ENCODE measurements at regions not wholly inside any gene's neighbourhood (a gene's known extent, or its start where the extent isn't known, plus 50 kb on each side); places are given as distances from the start of the nearest gene placed in this dataset.

GRCh38 chr7:22066522-22066921 lies 120.8 kb upstream of the CDCA7L start:
- H3K27me3 Mint-ChIP-seq: peaks cover 48% of the 10 kb centered on the region
- ATAC-seq (replicated peaks; ENCODE audit: extremely low read depth, poor library complexity, severe bottlenecking) (no peak), DNase-seq (ENCODE audit: low spot score in 2 of 2) (no peak)
- H3K4me1 Mint-ChIP-seq: no peaks in the 10 kb centered on the region
- no peaks in the 10 kb centered on the region for H3K36me3 Mint-ChIP-seq (ENCODE audit: insufficient read depth)
- no peak overlapping the region for H3K27ac Mint-ChIP-seq (ENCODE audit: low read depth)
- no peak overlapping the region for H3K4me3 Mint-ChIP-seq
- no peaks in the 10 kb centered on the region for H3K9me3 Mint-ChIP-seq

GRCh38 chr7:22064816-22065215 lies 119.1 kb upstream of the CDCA7L start:
- no peak for ATAC-seq (replicated peaks; ENCODE audit: extremely low read depth, poor library complexity, severe bottlenecking)
- no peak overlapping the region for H3K4me3 Mint-ChIP-seq
- no peak for DNase-seq (ENCODE audit: low spot score in 2 of 2)
- H3K27ac Mint-ChIP-seq (ENCODE audit: low read depth): no peak overlapping the region
- H3K4me1 Mint-ChIP-seq: no peaks in the 10 kb centered on the region
- no peaks in the 10 kb centered on the region for H3K9me3 Mint-ChIP-seq
- no peaks in the 10 kb centered on the region for H3K36me3 Mint-ChIP-seq (ENCODE audit: insufficient read depth)
- peaks cover 48% of the 10 kb centered on the region for H3K27me3 Mint-ChIP-seq

DNA sequence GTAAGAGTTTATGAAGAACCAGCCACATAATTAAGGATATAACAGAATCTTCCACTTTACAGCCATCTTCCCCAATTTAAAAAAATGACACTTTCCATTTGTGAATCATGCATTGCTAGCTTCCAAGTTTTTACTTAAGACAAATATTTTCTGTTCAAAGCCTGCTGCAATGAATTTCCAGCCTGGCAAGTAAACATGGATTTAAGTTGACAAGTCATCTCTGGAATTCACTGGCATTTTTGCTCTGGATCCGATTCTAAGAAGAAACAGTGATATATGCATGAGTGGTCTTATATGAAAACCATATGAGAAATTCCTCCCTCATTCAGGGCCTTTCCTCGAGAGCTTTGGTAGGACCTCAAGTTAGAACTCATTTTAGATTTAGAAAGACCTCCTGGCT lies 116.1 kb upstream of the CDCA7L start:
- Mint-ChIP-seq H3K4me1 (no peaks in the 10 kb centered on the region), H3K27ac (ENCODE audit: low read depth) (no peak overlapping the region), H3K36me3 (ENCODE audit: insufficient read depth) (peaks cover 2% of the 10 kb centered on the region), H3K27me3 (peaks cover 47% of the 10 kb centered on the region), H3K4me3 (no peak overlapping the region), H3K9me3 (no peaks in the 10 kb centered on the region)
- DNase-seq (ENCODE audit: low spot score in 2 of 2) (no peak), ATAC-seq (replicated peaks; ENCODE audit: extremely low read depth, poor library complexity, severe bottlenecking) (no peak)

DNA sequence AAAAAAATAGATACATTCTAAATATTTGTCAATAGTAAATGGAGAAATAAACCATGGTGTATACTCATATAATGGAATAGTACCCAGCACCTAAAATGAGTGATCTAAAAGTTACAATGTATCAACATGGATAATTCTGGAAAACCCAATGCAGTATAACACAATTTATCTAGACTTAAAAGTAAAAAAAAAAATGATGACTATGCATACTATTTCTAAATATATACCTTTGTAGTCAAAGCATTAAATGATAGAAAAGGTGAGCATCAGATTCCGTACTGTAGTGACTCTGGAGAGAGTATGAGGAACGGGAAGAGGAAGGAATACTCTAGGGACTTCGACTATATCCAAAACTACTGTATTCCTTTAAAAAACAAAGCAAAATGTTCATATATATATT lies 115.2 kb upstream of the CDCA7L start:
- ATAC-seq (replicated peaks; ENCODE audit: extremely low read depth, poor library complexity, severe bottlenecking) (no peak), DNase-seq (ENCODE audit: low spot score in 2 of 2) (no peak)
- Mint-ChIP-seq H3K27ac (ENCODE audit: low read depth) (no peak overlapping the region), H3K4me3 (no peak overlapping the region), H3K36me3 (ENCODE audit: insufficient read depth) (peaks cover 2% of the 10 kb centered on the region), H3K4me1 (no peaks in the 10 kb centered on the region), H3K9me3 (no peaks in the 10 kb centered on the region), H3K27me3 (peaks cover 47% of the 10 kb centered on the region)

DNA sequence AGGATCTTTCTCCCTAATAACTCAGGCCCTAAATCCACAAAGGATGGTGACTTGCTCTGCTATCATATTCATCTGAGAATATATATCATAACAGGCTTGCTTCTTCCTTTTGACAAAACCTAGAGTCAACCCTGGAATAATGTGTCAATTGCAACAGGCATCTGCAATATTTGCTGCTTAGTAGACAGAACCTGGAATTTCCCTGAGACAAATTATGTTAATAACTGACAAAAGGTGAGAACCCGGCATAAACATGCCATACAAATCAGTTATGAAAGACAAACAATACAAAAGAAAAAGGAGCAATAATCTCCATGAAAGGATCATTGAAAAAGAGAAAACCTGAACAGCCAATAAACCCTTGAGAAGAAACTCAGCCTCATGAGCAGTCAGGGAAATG lies 114.5 kb upstream of the CDCA7L start:
- ATAC-seq (replicated peaks; ENCODE audit: extremely low read depth, poor library complexity, severe bottlenecking) (no peak), DNase-seq (ENCODE audit: low spot score in 2 of 2) (no peak)
- Mint-ChIP-seq H3K36me3 (ENCODE audit: insufficient read depth) (peaks cover 2% of the 10 kb centered on the region), H3K4me3 (no peak overlapping the region), H3K4me1 (no peaks in the 10 kb centered on the region), H3K27me3 (peaks cover 54% of the 10 kb centered on the region), H3K9me3 (no peaks in the 10 kb centered on the region), H3K27ac (ENCODE audit: low read depth) (no peak overlapping the region)

GRCh38 chr7:22055226-22055625 lies 109.5 kb upstream of the CDCA7L start:
- H3K27me3 Mint-ChIP-seq: peaks cover 73% of the 10 kb centered on the region
- ATAC-seq (replicated peaks; ENCODE audit: extremely low read depth, poor library complexity, severe bottlenecking) (no peak), DNase-seq (ENCODE audit: low spot score in 2 of 2) (no peak)
- peaks cover 2% of the 10 kb centered on the region for H3K36me3 Mint-ChIP-seq (ENCODE audit: insufficient read depth)
- no peaks in the 10 kb centered on the region for H3K9me3 Mint-ChIP-seq
- H3K4me3 Mint-ChIP-seq: no peak overlapping the region
- no peaks in the 10 kb centered on the region for H3K4me1 Mint-ChIP-seq
- H3K27ac Mint-ChIP-seq (ENCODE audit: low read depth): no peak overlapping the region

DNA sequence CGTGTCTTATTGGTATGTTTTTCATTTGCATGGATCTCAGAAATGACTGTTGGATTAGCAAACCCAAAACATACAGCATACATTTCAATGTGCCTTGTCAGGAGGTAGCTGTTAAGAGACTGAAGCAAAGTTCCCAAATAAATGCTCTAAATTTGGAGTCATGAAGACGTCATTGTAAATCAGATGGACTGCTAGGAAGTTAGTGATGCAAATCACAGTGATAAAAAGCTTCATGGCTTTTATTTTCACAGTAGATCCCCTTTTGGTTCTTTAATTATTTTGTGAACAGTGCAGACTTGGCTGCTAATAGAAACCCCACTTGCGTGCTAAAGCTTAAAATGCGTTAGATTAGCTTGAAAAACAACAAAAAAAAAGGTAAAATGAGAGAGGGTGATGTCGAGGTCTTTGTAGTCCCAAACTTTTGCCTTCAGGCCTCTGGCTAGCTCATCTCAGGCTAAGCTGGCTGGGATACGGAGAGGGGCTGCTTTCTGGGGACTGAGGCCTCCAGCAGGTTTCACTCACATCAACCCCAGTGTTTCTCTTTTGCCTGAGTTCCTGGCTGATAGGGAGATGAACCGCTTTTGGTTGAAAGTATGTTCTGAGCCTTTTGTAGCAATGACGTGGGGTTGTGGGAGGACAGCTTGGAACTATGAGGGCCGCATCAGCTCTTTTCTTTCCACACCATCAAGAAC lies 107.1 kb upstream of the CDCA7L start:
- Mint-ChIP-seq H3K4me1 (no peaks in the 10 kb centered on the region), H3K27ac (ENCODE audit: low read depth) (no peak overlapping the region)

GRCh38 chr7:22051886-22052673 lies 106.4 kb upstream of the CDCA7L start:
- no peaks in the 10 kb centered on the region for H3K4me1 Mint-ChIP-seq
- ATAC-seq (replicated peaks; ENCODE audit: extremely low read depth, poor library complexity, severe bottlenecking) (no peak), DNase-seq (ENCODE audit: low spot score in 2 of 2) (no peak)
- no peaks in the 10 kb centered on the region for H3K9me3 Mint-ChIP-seq
- peaks cover 78% of the 10 kb centered on the region for H3K27me3 Mint-ChIP-seq
- H3K27ac Mint-ChIP-seq (ENCODE audit: low read depth): no peak overlapping the region
- H3K36me3 Mint-ChIP-seq (ENCODE audit: insufficient read depth): no peaks in the 10 kb centered on the region
- H3K4me3 Mint-ChIP-seq: no peak overlapping the region

More for the DNA sequence above, 107.1 kb upstream of the CDCA7L start:
- no peak for ATAC-seq (replicated peaks; ENCODE audit: extremely low read depth, poor library complexity, severe bottlenecking)
- H3K4me3 Mint-ChIP-seq: no peak overlapping the region
- H3K27me3 Mint-ChIP-seq: peaks cover 75% of the 10 kb centered on the region
- H3K9me3 Mint-ChIP-seq: no peaks in the 10 kb centered on the region
- no peaks in the 10 kb centered on the region for H3K36me3 Mint-ChIP-seq (ENCODE audit: insufficient read depth)
- DNase-seq (ENCODE audit: low spot score in 2 of 2): no peak

DNA sequence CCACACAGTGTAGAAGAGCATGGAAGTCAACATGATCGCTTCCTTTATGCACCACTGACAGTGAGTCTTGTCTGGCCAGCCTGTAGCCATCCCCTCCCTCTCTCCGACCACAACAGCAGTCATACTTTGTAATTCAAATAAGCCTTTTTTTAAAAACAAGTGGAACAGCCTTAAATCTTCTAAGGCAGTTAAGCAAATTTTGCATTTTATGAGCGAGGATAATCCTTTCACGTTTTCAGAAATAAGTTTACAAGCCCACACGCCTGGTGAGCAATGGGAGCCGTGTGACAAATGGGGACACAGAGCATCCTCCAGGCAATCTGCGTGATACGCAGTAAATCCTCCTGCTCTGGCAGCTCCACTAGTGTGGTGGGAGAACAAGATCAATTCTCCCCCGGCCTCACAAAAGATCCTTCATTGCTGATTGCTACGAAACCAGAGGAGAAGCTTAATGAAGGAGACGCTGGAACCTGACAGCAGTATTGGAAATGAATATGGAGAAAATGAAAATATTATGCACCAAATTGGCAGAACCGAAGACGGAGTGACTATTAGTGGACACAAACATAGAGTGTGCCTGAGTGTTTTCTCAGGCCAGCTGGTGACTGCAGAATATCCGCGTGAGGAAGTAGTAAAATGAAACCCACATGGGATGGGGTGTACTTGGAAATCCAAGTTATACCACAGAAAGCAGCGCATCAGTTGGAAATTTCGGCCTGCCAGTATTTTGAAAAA lies 104.2 kb upstream of the CDCA7L start:
- ATAC-seq (replicated peaks; ENCODE audit: extremely low read depth, poor library complexity, severe bottlenecking) (no peak), DNase-seq (ENCODE audit: low spot score in 2 of 2) (no peak)
- H3K9me3 Mint-ChIP-seq: no peaks in the 10 kb centered on the region
- H3K36me3 Mint-ChIP-seq (ENCODE audit: insufficient read depth): no peaks in the 10 kb centered on the region
- peaks cover 70% of the 10 kb centered on the region for H3K27me3 Mint-ChIP-seq
- H3K4me3 Mint-ChIP-seq: no peak overlapping the region
- no peak overlapping the region for H3K27ac Mint-ChIP-seq (ENCODE audit: low read depth)
- no peaks in the 10 kb centered on the region for H3K4me1 Mint-ChIP-seq

DNA sequence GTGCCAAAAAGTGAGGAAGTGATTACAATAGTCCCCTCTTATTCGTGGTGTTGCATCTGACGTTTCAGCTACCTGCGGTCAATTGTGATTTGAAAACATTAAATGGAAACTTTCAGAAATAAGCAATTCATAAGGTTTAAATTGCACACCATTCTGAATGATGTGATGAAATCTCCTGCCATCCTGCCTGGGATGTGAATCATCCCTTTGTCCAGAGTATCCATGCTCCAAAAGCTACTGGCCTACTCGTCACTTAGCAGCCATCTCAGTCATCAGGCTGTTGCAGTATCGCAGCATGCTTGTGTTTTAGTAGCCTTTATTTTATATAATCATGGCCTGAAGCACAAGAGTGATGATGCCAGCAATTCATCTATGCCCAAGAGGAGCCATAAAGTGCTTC lies 97.7 kb upstream of the CDCA7L start:
- Mint-ChIP-seq H3K9me3 (no peaks in the 10 kb centered on the region), H3K27ac (ENCODE audit: low read depth) (no peak overlapping the region), H3K4me1 (no peaks in the 10 kb centered on the region), H3K27me3 (peaks cover 45% of the 10 kb centered on the region), H3K36me3 (ENCODE audit: insufficient read depth) (no peaks in the 10 kb centered on the region), H3K4me3 (no peak overlapping the region)
- DNase-seq (ENCODE audit: low spot score in 2 of 2) (no peak), ATAC-seq (replicated peaks; ENCODE audit: extremely low read depth, poor library complexity, severe bottlenecking) (no peak)

GRCh38 chr7:22040923-22041595 lies 95.4 kb upstream of the CDCA7L start:
- no peaks in the 10 kb centered on the region for H3K4me1 Mint-ChIP-seq
- DNase-seq (ENCODE audit: low spot score in 2 of 2): no peak

DNA sequence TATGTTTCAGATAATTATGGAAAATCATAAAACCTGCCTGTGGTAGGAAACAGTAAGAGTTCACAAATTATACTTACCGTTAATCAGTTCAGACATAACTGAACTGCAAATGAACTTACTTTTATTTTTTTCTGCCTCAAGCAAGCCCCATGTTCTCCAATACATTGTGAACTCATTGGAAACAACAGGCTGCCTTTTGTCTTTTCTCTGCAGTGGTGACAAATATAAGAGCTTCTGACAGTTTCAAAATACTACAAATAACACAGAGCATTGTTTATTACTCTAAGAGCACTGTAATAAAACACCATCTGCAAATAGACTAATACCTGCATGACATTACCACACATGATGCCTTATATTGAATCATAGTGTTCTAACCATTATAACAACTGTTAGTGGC lies 94.0 kb upstream of the CDCA7L start:
- Mint-ChIP-seq H3K27me3 (peaks cover 36% of the 10 kb centered on the region), H3K4me3 (no peak overlapping the region), H3K9me3 (no peaks in the 10 kb centered on the region), H3K4me1 (no peaks in the 10 kb centered on the region), H3K27ac (ENCODE audit: low read depth) (no peak overlapping the region), H3K36me3 (ENCODE audit: insufficient read depth) (no peaks in the 10 kb centered on the region)
- no peak for DNase-seq (ENCODE audit: low spot score in 2 of 2)
- ATAC-seq (replicated peaks; ENCODE audit: extremely low read depth, poor library complexity, severe bottlenecking): no peak

More at GRCh38 chr7:22040923-22041595, 95.4 kb upstream of the CDCA7L start:
- no peak for ATAC-seq (replicated peaks; ENCODE audit: extremely low read depth, poor library complexity, severe bottlenecking)
- no peak overlapping the region for H3K27ac Mint-ChIP-seq (ENCODE audit: low read depth)
- H3K36me3 Mint-ChIP-seq (ENCODE audit: insufficient read depth): no peaks in the 10 kb centered on the region
- H3K27me3 Mint-ChIP-seq: peaks cover 42% of the 10 kb centered on the region
- no peak overlapping the region for H3K4me3 Mint-ChIP-seq
- no peaks in the 10 kb centered on the region for H3K9me3 Mint-ChIP-seq
